Smooth muscle cell (in vitro differentiated cells): ENCODE measurements at regions not wholly inside any gene's neighbourhood (a gene's known extent, or its start where the extent isn't known, plus 50 kb on each side); places are given as distances from the start of the nearest gene placed in this dataset.

Source experiments
- DNase-seq: peaks from one replicate; lab custom pipeline; 2025; ENCODE audit not compliant: unreplicated experiment; lab: John Stamatoyannopoulos, UW
- H2AFZ ChIP-seq: fragments of 200-600 bp; sonication (generic); 2 replicates; pipeline ENCODE4 v1.6.0; 2016; ENCODE audit warnings: antibody characterized with exemption, low read depth, mild to moderate bottlenecking
- H3F3A ChIP-seq: fragments of 200-600 bp; sonication (generic); 2 replicates; pipeline ENCODE4 v1.6.0; 2017; ENCODE audit warnings: antibody characterized with exemption, low read depth
- H3K27ac ChIP-seq: fragments of 200-600 bp; sonication (generic); 2 replicates; pipeline ENCODE4 v1.5.1; 2016; ENCODE audit warnings: low read depth, mild to moderate bottlenecking
- H3K27me3 ChIP-seq: fragments of 200-600 bp; sonication (generic); 2 replicates; pipeline ENCODE4 v1.6.1; 2016; ENCODE audit warnings: low read depth, mild to moderate bottlenecking
- H3K36me3 ChIP-seq: fragments of 200-600 bp; sonication (generic); 2 replicates; pipeline ENCODE4 v1.5.1; 2016; ENCODE audit warnings: low read depth
- H3K4me1 ChIP-seq: fragments of 200-600 bp; sonication (generic); 2 replicates; pipeline ENCODE4 v1.5.1; 2016; ENCODE audit warnings: low read depth
- H3K4me2 ChIP-seq: fragments of 200-600 bp; sonication (generic); 2 replicates; pipeline ENCODE4 v1.6.0; 2016; ENCODE audit warnings: mild to moderate bottlenecking
- H3K4me3 ChIP-seq: fragments of 200-600 bp; sonication (generic); 2 replicates; pipeline ENCODE4 v1.5.1; 2016; ENCODE audit warnings: mild to moderate bottlenecking
- H3K79me2 ChIP-seq: fragments of 200-600 bp; sonication (generic); 2 replicates; pipeline ENCODE4 v1.6.0; 2016; ENCODE audit warnings: low read depth, mild to moderate bottlenecking
- H3K9ac ChIP-seq: fragments of 200-600 bp; sonication (generic); 2 replicates; pipeline ENCODE4 v1.6.0; 2016; ENCODE audit warnings: low read depth
- H3K9me3 ChIP-seq: fragments of 200-600 bp; sonication (generic); replicated peaks from 2 replicates; pipeline ENCODE4 v1.5.1; 2016; ENCODE audit warnings: low read depth
- H4K20me1 ChIP-seq: fragments of 200-600 bp; sonication (generic); 2 replicates; pipeline ENCODE4 v1.6.0; 2016; ENCODE audit warnings: low read depth
- WGBS: methylation state at CpG from one replicate; pipeline ENCODE4 v1.1.7; 2016; ENCODE audit warnings: low lambda C conversion rate; 5-methylcytosine and 5-hydroxymethylcytosine counted together
- TF ChIP-seq, protein P1 (sequence below): fragments of 200-600 bp; sonication (generic); IDR thresholded peaks from 2 replicates; pipeline ENCODE4 v1.5.1; 2017; ENCODE audit warnings: borderline replicate concordance, mild to moderate bottlenecking, antibody characterized with exemption; ENCODE audit not compliant: insufficient read depth, poor library complexity, severe bottlenecking

GRCh38 chr15:50823281-50823680, 57.8 kb upstream of the SPPL2A start:
- Histone ChIP-seq H4K20me1 (no peaks in the 10 kb centered on the region), H3K9me3 (no peaks in the 10 kb centered on the region), H3K27me3 (no peaks in the 10 kb centered on the region), H3F3A (no peaks in the 10 kb centered on the region), H3K4me1 (no peaks in the 10 kb centered on the region), H3K4me2 (no peak overlapping the region), H3K27ac (no peak overlapping the region), H2AFZ (no peak overlapping the region), H3K79me2 (no peaks in the 10 kb centered on the region), H3K9ac (no peak overlapping the region), H3K4me3 (no peak overlapping the region), H3K36me3 (no peaks in the 10 kb centered on the region)
- TF ChIP-seq, protein P1, sequence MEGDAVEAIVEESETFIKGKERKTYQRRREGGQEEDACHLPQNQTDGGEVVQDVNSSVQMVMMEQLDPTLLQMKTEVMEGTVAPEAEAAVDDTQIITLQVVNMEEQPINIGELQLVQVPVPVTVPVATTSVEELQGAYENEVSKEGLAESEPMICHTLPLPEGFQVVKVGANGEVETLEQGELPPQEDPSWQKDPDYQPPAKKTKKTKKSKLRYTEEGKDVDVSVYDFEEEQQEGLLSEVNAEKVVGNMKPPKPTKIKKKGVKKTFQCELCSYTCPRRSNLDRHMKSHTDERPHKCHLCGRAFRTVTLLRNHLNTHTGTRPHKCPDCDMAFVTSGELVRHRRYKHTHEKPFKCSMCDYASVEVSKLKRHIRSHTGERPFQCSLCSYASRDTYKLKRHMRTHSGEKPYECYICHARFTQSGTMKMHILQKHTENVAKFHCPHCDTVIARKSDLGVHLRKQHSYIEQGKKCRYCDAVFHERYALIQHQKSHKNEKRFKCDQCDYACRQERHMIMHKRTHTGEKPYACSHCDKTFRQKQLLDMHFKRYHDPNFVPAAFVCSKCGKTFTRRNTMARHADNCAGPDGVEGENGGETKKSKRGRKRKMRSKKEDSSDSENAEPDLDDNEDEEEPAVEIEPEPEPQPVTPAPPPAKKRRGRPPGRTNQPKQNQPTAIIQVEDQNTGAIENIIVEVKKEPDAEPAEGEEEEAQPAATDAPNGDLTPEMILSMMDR = no peak
- WGBS = 56% methylated on average over 3 of the region's 3 CpGs
- no peak for DNase-seq

DNA sequence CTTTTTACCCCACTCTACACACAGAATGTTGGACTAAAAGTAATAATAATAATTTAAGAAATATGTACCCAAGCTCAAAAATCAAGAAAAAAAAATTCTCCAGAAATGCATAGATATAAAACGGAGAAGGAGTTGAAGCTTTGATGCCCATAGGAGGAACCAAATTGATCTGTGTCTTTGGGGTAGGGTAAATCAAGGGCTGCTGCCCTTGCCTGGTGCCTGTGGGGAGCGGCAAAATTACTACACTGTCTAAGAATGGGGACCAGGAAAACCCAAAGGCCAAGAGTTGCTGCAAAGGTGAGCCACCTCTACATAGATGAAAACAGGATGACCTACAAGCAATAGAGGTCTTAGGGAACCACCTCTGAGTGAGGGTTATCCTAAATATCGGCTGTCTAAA, 56.0 kb upstream of the SPPL2A start:
- H3K79me2 ChIP-seq = no peaks in the 10 kb centered on the region
- H3K27me3 ChIP-seq = no peaks in the 10 kb centered on the region
- H3K4me2 ChIP-seq = no peak overlapping the region
- no peaks in the 10 kb centered on the region for H3F3A ChIP-seq
- H2AFZ ChIP-seq = no peak overlapping the region
- H3K9me3 ChIP-seq = no peaks in the 10 kb centered on the region
- no peaks in the 10 kb centered on the region for H4K20me1 ChIP-seq
- no peak overlapping the region for H3K27ac ChIP-seq
- 93% methylated on average over 3 of the region's 3 CpGs for WGBS
- H3K36me3 ChIP-seq = no peaks in the 10 kb centered on the region
- no peak overlapping the region for H3K9ac ChIP-seq
- no peaks in the 10 kb centered on the region for H3K4me1 ChIP-seq
- DNase-seq = no peak
- TF ChIP-seq, protein P1 = no peak
- H3K4me3 ChIP-seq = no peak overlapping the region

GRCh38 chr15:50820808-50821382, 55.4 kb upstream of the SPPL2A start:
- H3K4me3 ChIP-seq = no peak overlapping the region
- no peak overlapping the region for H3K27ac ChIP-seq
- no peaks in the 10 kb centered on the region for H3K79me2 ChIP-seq
- H3F3A ChIP-seq = no peaks in the 10 kb centered on the region
- no peaks in the 10 kb centered on the region for H3K4me1 ChIP-seq
- no peaks in the 10 kb centered on the region for H4K20me1 ChIP-seq
- H2AFZ ChIP-seq = no peak overlapping the region
- DNase-seq = no peak
- H3K9ac ChIP-seq = no peak overlapping the region
- no peaks in the 10 kb centered on the region for H3K9me3 ChIP-seq
- TF ChIP-seq, protein P1 = no peak
- H3K4me2 ChIP-seq = no peak overlapping the region
- H3K36me3 ChIP-seq = no peaks in the 10 kb centered on the region
- no peaks in the 10 kb centered on the region for H3K27me3 ChIP-seq
- WGBS = 94% methylated on average over 6 of the region's 6 CpGs

DNA sequence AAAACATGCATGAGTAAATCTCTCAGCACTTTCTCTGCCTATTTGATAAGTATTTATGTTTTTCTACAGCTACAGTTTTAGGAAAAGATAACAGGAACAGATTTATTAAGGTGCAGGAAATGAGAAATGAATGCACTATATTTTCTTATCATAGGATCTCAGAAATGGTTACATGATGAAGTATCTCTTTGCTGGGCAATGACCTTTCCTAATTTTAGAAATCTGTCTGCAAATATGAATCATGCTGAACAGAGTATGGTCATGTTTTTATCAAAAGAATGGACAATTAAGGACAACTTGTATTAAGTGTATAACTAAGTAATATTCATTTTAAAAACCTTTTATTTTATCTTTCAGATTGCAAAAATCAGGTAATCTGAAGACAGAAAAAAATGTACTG, 53.8 kb upstream of the SPPL2A start:
- Histone ChIP-seq H3K27me3 (no peaks in the 10 kb centered on the region), H4K20me1 (no peaks in the 10 kb centered on the region), H3K4me3 (no peak overlapping the region), H3K9ac (no peak overlapping the region), H3K79me2 (no peaks in the 10 kb centered on the region), H3K4me1 (no peaks in the 10 kb centered on the region), H3K36me3 (no peaks in the 10 kb centered on the region), H3F3A (no peaks in the 10 kb centered on the region), H3K27ac (no peak overlapping the region), H3K9me3 (no peaks in the 10 kb centered on the region), H2AFZ (no peak overlapping the region), H3K4me2 (no peak overlapping the region)
- DNase-seq = no peak
- TF ChIP-seq, protein P1 = no peak
